H1 (cell line): ENCODE measurements at regions not wholly inside any gene's neighbourhood (a gene's known extent, or its start where the extent isn't known, plus 50 kb on each side); places are given as distances from the start of the nearest gene placed in this dataset.

ENCODE experiments used
- CEBPB ChIP-seq: IDR thresholded peaks from 2 replicates; pipeline ENCODE4 v1.6.1; 2012; ENCODE audit warnings: low read depth, low read length
- RXRA ChIP-seq: IDR thresholded peaks from 2 replicates; pipeline ENCODE4 v1.6.1; 2011; ENCODE audit warnings: low read depth, mild to moderate bottlenecking, low read length, moderate library complexity; ENCODE audit not compliant: insufficient read depth

GRCh38 chr7:113825832-113826231, 93.0 kb downstream of the PPP1R3A start:
- no peak for TF ChIP-seq CEBPB
- no peak for TF ChIP-seq RXRA
